T-helper 2 cell treated with Interferon-gamma antibody and Interleukin-4, amounts not matched to agents 5 μg/mL and 100 μg/mL, for 36 hours (primary cell): ENCODE measurements at regions not wholly inside any gene's neighbourhood (a gene's known extent, or its start where the extent isn't known, plus 50 kb on each side); places are given as distances from the start of the nearest gene placed in this dataset.
"Not testable (repeated sequence)": the region's sequence is repeated elsewhere in the genome, so short reads cannot be mapped to it uniquely, and the experiment has no call there.

Experiments used
- DNase-seq: peaks from one replicate; pipeline ENCODE4 v3.0.0; 2021; ENCODE audit warnings: low spot score
- H3K27ac Mint-ChIP-seq: one replicate; pipeline ENCODE4 v1.8.0; 2021; ENCODE audit warnings: mild to moderate bottlenecking, mixed read lengths
- H3K27me3 Mint-ChIP-seq: one replicate; pipeline ENCODE4 v1.8.0; 2021; ENCODE audit warnings: low read depth, mixed read lengths
- H3K36me3 Mint-ChIP-seq: one replicate; pipeline ENCODE4 v1.8.0; 2021; ENCODE audit warnings: low read depth, mixed read lengths
- H3K4me1 Mint-ChIP-seq: one replicate; pipeline ENCODE4 v1.8.0; 2021; ENCODE audit warnings: low read depth, mixed read lengths
- H3K4me3 Mint-ChIP-seq: one replicate; pipeline ENCODE4 v1.8.0; 2022; ENCODE audit warnings: mild to moderate bottlenecking, moderate library complexity, mixed read lengths
- H3K9me3 Mint-ChIP-seq: one replicate; pipeline ENCODE4 v1.8.0; 2021; ENCODE audit warnings: mixed read lengths

DNA sequence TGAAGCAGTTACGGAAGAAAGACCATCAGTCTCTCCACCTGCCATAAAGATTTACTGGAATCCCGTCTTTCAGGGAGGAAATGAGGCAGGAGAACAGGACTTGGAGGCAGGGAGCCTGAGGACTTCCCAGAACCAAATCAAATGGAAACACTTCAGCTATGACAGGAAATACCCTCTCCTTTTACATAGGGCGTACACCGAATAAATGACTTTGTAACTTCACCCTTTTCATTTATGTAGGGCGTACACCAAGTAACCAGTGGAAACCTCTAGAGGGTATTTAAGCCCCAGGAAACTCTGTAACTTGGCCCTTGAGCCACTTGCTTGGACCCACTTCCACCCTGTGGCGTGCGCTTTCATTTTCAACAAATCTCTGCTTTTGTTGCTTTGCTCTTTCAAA is 218.3 kb upstream of the SLC39A10 start:
- H3K4me3 Mint-ChIP-seq: no peak overlapping the region
- peaks cover 8% of the 10 kb centered on the region for H3K4me1 Mint-ChIP-seq
- no peak for DNase-seq
- H3K27ac Mint-ChIP-seq: no peak overlapping the region
- H3K36me3 Mint-ChIP-seq: peaks cover 28% of the 10 kb centered on the region
- no peaks in the 10 kb centered on the region for H3K27me3 Mint-ChIP-seq
- peaks cover 53% of the 10 kb centered on the region for H3K9me3 Mint-ChIP-seq

DNA sequence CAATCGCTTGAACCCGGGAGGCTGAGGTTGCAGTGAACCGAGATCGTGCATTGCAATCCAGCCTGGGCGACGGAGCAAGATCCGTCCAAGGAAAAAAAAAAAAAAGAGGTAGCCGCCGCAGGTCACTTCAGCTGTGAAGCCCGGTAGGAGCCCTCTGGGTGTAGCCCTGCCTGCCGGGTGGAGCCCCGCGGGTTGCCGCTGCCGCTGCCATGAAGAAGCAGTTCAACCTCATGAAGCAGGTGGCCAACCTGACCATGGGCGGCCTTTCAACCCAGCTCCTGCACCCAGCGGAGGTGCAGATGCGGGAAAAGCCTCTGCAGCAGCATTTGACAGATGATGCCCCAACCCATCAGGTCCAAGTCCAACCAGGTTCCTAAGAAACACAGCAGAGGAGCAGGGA is 219.5 kb upstream of the SLC39A10 start:
- H3K27me3 Mint-ChIP-seq: no peaks in the 10 kb centered on the region
- H3K27ac Mint-ChIP-seq: no peak overlapping the region
- H3K9me3 Mint-ChIP-seq: peaks cover 51% of the 10 kb centered on the region
- H3K4me1 Mint-ChIP-seq: peaks cover 7% of the 10 kb centered on the region
- H3K4me3 Mint-ChIP-seq: no peak overlapping the region
- no peak for DNase-seq
- H3K36me3 Mint-ChIP-seq: peaks cover 24% of the 10 kb centered on the region

DNA sequence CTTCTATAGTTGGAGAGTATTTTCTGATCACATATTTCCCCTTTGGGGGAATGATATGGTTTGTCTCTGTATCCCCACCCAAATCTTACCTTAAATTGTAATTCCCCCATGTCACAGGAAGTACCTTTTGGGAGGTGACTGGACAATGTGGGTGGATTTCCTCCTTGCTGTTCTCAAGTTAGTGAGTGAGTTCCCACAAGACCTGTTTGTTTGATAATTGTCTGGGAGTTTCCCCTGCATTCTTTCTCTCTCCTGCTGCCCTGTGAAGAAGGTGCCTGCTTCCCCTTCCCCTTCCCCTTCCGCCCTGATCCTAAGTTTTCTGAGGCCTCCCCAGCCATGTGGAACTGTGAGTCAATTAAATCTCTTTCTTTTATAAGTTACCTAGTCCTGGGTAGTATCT is 222.7 kb upstream of the SLC39A10 start:
- H3K27me3 Mint-ChIP-seq: no peaks in the 10 kb centered on the region
- peaks cover 37% of the 10 kb centered on the region for H3K9me3 Mint-ChIP-seq
- no peak overlapping the region for H3K4me3 Mint-ChIP-seq
- H3K27ac Mint-ChIP-seq: no peak overlapping the region
- H3K4me1 Mint-ChIP-seq: peaks cover 9% of the 10 kb centered on the region
- DNase-seq: no peak
- H3K36me3 Mint-ChIP-seq: peaks cover 3% of the 10 kb centered on the region

DNA sequence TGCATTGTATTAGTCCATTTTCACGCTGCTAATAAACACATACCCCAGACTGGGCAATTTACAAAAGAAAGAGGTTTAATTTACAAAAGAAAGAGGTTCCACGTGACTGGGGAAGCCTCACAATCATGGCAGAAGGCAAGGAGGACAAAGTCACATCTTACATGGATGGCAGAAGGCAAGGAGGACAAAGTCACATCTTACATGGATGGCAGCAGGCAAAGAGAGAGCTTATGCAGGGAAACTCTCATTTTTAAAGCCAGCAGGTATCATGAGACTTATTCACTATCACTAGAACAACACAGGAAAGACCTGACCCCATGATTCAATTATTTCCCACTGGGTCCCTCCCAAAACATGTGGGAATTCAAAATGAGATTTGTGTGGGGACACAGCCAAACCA is 223.3 kb upstream of the SLC39A10 start:
- DNase-seq, H3K36me3 Mint-ChIP-seq, H3K4me1 Mint-ChIP-seq, H3K4me3 Mint-ChIP-seq, H3K27me3 Mint-ChIP-seq, H3K27ac Mint-ChIP-seq: not testable (repeated sequence)
- H3K9me3 Mint-ChIP-seq: peaks cover 31% of the 10 kb centered on the region

DNA sequence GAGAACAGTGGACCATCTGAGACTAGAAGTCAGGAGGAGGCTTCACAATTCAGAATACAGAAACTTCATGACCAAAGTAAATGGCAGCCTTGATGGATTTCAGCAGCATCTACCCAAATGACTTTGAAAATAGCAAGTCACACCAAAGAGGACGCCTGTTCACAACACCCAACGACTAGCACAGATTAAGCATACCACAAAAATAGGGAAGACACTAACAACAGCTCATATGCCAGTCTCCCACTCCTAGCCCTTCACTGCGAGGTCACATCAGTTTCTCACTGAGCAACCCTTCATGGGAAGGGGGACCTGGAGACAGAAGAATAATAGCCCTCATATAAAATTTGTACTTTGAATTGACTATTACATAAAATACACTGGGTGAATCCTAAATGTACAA is 228.4 kb upstream of the SLC39A10 start:
- H3K27ac Mint-ChIP-seq: no peak overlapping the region
- H3K27me3 Mint-ChIP-seq: no peaks in the 10 kb centered on the region
- H3K9me3 Mint-ChIP-seq: peaks cover 12% of the 10 kb centered on the region
- peaks cover 4% of the 10 kb centered on the region for H3K4me1 Mint-ChIP-seq
- DNase-seq: no peak
- no peaks in the 10 kb centered on the region for H3K36me3 Mint-ChIP-seq
- H3K4me3 Mint-ChIP-seq: no peak overlapping the region

DNA sequence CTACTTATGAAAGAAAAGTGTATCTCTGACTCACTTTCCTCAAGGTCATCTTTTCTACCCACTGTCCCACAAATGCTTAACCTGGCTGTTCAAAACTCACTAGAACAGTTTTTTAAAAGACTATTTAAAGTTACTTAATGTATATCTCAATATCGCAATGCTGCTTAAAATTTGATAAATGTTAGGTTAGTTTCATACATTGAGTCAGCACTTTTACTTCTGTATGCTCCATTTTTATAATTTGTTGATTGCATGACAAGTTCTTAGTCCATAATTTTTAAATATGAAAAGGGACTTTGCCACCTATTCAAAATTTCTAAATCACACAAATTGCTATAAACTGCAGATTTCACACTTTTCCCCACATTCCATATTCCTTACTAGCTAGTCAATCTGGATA is 231.7 kb upstream of the SLC39A10 start:
- DNase-seq: no peak
- Mint-ChIP-seq H3K4me3 (no peak overlapping the region), H3K27ac (no peak overlapping the region), H3K4me1 (no peaks in the 10 kb centered on the region), H3K9me3 (no peaks in the 10 kb centered on the region), H3K27me3 (no peaks in the 10 kb centered on the region), H3K36me3 (no peaks in the 10 kb centered on the region)

DNA sequence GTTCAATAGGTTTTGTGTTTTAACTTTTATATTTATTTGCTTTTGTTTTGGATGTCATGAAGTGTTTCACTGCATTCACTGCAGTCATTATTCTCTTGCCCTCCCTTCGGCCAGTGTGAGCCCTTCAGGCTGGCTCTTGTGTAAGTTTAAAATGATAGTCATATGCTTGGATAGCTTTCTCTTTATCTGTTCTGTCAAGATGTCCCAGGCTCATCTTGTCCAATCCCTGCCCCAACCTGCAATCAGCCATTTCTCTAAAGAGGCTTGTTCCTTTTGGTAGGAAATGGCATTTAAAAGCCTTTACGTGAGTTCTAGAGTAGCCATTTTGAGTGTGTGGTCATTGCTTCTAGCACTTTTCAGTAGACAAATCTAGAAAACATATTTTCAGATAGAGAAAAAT is 238.0 kb upstream of the SLC39A10 start:
- no peak overlapping the region for H3K27ac Mint-ChIP-seq
- H3K27me3 Mint-ChIP-seq: no peaks in the 10 kb centered on the region
- H3K36me3 Mint-ChIP-seq: no peaks in the 10 kb centered on the region
- no peaks in the 10 kb centered on the region for H3K4me1 Mint-ChIP-seq
- DNase-seq: no peak
- H3K9me3 Mint-ChIP-seq: no peaks in the 10 kb centered on the region
- no peak overlapping the region for H3K4me3 Mint-ChIP-seq

DNA sequence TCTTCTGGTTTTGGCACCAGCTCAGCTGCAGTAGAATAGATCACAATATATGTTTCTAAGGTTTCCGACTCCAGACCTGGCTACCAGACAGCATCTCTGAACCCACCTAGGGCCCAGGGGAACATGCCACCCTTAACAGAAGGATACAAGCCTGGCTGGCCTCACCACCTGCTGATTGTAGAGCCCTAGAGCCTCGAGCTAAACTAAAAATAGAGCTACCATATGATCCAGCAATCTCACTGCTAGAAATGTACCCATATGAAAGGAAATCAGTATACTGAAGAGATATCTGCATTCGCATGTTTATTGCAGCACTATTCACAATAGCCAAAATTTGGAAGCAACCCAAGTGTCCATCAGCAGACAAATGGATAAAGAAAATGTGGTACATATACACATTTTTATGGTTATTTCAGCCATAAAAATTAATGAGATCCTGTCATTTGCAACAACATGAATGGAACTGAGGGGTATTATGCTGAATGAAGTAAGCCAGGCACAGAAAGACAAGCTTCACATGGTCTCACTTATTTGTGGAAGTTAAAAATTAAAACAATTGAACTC is 242.4 kb upstream of the SLC39A10 start:
- Mint-ChIP-seq H3K27ac (no peak overlapping the region), H3K27me3 (no peaks in the 10 kb centered on the region), H3K36me3 (no peaks in the 10 kb centered on the region), H3K4me3 (no peak overlapping the region), H3K9me3 (no peaks in the 10 kb centered on the region), H3K4me1 (peaks cover 7% of the 10 kb centered on the region)
- DNase-seq: no peak

DNA sequence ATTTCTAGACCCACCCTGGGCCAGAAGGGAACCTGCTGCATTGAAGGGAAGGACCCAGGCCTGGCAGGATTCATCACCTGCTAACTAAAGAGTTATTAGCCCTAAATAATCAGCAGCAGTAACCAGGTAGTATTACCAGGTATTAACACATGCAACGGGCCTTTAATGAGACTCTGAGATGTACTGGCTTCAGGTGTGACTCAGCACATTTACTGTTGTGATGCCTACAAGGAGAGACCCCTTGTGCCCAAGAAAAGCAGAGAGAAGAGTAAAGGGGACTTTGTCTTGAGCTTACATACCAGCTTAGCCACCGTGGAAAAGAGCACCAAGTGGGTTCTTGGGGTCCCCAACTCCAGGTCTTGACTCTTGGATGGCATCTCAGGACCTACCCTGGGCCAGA is 243.1 kb upstream of the SLC39A10 start:
- Mint-ChIP-seq H3K27me3 (no peaks in the 10 kb centered on the region), H3K4me3 (no peak overlapping the region), H3K9me3 (no peaks in the 10 kb centered on the region), H3K27ac (no peak overlapping the region), H3K4me1 (peaks cover 7% of the 10 kb centered on the region), H3K36me3 (no peaks in the 10 kb centered on the region)
- DNase-seq: no peak

DNA sequence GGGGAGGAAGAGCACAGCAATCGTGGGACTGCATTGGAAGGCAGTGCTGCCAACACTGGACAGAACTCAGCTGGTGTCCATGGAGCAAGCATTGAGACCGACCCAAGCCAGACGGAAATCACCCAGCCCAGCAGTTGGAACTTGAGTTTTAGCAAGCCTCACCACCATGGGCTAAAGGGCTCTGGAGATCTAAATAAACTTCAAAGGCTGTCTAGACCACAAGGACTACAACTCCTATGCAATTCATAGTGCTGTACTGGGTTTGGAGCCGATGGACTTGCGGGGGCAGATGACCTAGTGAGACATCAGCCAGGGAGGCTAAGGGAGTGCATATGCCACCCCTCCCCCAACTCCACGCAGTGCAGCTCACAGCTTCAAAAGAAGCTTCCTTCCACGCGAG is 243.6 kb upstream of the SLC39A10 start:
- Mint-ChIP-seq H3K36me3 (no peaks in the 10 kb centered on the region), H3K27me3 (no peaks in the 10 kb centered on the region), H3K4me1 (peaks cover 10% of the 10 kb centered on the region), H3K27ac (no peak overlapping the region), H3K4me3 (no peak overlapping the region), H3K9me3 (no peaks in the 10 kb centered on the region)
- DNase-seq: no peak

DNA sequence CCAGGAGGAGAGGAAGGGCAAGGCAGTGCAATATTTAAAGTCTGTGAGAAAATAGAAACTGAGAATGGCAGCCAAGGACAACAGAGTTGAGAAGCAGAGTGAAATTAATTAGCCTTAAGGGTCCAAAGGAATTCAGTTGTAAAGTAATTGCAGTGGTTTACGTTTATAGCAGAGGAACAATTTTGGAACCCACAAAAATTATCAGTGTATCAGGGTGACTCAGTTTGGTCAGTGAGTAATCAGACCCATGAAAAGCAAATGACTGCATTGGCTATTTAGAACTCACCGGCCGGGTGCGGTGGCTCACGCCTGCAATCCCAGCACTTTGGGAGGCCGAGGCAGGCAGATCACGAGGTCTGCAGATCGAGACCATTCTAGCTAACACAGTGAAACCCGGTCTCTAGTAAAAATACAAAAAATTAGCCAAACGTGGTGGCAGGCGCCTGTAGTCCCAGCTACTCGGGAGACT is 245.8 kb upstream of the SLC39A10 start:
- no peaks in the 10 kb centered on the region for H3K27me3 Mint-ChIP-seq
- no peak overlapping the region for H3K4me3 Mint-ChIP-seq
- no peaks in the 10 kb centered on the region for H3K9me3 Mint-ChIP-seq
- peaks cover 27% of the 10 kb centered on the region for H3K4me1 Mint-ChIP-seq
- H3K27ac Mint-ChIP-seq: no peak overlapping the region
- peaks cover 1% of the 10 kb centered on the region for H3K36me3 Mint-ChIP-seq
- no peak for DNase-seq

DNA sequence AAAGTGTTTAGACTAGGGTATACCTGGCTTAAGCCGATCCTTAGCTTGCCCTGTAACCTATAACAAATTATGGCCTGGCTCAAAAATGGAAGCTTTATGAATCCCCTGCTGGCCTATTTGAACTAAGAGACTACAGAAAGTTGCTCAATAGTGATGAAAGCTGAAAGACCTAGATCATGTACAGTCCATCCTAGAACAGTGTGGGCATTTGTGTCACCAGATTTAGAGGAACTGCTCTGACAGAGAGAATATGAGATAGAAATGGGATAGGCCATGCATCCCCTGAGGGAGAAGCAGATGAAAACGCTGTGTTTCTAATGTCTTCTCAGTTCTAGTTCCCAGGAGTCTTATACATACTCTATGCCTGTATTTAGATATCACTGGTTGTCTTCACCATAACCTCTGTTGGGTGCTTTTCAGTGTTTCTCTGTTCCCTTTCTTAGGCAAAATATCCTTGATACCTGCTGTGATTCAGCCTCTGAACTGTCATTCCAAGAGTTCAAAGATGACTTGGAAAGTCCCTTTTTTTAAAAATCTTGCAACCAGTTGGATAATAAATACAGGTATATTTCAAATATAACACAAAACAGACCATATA is 246.9 kb upstream of the SLC39A10 start:
- H3K36me3 Mint-ChIP-seq: peaks cover 1% of the 10 kb centered on the region
- H3K9me3 Mint-ChIP-seq: no peaks in the 10 kb centered on the region
- H3K4me1 Mint-ChIP-seq: peaks cover 30% of the 10 kb centered on the region
- DNase-seq: no peak
- H3K27ac Mint-ChIP-seq: no peak overlapping the region
- no peaks in the 10 kb centered on the region for H3K27me3 Mint-ChIP-seq
- no peak overlapping the region for H3K4me3 Mint-ChIP-seq

DNA sequence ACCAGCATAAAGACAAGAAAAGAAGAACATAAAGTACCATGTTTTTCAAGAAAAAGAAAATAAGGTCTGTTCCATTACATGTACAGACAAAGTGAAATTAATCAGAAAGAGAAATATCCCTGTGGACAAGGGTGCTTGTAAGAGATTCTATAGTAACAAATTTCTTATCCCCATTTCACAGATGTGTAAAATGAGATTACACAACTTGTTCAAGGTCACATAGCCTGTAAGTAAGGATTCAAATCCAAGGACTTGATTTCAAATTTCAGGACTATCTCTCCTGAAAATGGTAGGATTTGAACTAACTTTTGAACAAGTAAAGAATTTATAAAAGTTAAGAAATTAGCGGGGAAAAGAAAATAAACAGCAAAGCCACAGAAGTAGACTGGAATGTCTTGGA is 248.2 kb upstream of the SLC39A10 start:
- Mint-ChIP-seq H3K9me3 (peaks cover 1% of the 10 kb centered on the region), H3K4me1 (peaks cover 32% of the 10 kb centered on the region), H3K36me3 (peaks cover 1% of the 10 kb centered on the region), H3K27ac (no peak overlapping the region), H3K27me3 (no peaks in the 10 kb centered on the region), H3K4me3 (no peak overlapping the region)
- DNase-seq: no peak

DNA sequence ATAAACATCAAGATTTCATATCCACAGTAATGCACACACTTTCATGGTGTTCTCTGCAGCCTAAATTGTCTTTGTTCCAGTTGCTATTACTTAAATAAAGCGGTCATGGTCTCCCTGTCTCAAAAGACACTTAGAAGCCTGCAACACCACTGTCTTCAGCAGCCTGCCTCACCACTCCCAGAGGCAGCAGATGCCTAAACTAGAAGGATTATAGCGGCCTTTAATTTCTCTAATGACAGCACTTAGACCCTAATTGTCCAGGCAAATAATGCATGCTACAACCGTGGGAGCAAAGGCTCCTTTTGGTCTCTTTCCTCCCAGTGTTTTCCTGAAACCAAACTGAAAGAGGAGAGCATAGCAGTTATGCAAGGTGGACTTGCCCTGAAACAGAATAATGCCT is 248.8 kb upstream of the SLC39A10 start:
- no peaks in the 10 kb centered on the region for H3K27me3 Mint-ChIP-seq
- H3K4me3 Mint-ChIP-seq: no peak overlapping the region
- H3K4me1 Mint-ChIP-seq: peaks cover 30% of the 10 kb centered on the region
- H3K9me3 Mint-ChIP-seq: peaks cover 3% of the 10 kb centered on the region
- H3K36me3 Mint-ChIP-seq: peaks cover 2% of the 10 kb centered on the region
- H3K27ac Mint-ChIP-seq: no peak overlapping the region
- no peak for DNase-seq

DNA sequence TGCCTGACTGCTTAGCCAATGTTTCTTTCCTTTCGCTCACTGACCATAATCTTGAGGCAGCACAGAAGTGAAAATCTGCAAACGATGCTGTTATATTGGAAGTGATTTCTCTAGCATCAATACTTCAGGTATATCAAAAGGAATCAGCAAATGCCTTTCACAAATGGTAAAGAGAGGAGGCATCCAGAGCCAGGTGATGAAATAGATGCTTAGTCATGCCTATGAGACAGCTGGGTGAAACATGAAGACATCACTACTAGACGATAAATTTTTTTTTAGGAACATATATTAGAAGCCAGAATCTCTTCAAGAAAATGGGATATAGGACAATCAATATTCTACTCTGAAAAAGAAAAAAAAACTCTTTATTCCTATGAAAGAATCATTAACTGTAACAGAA is 249.2 kb upstream of the SLC39A10 start:
- peaks cover 3% of the 10 kb centered on the region for H3K9me3 Mint-ChIP-seq
- no peak for DNase-seq
- peaks cover 30% of the 10 kb centered on the region for H3K4me1 Mint-ChIP-seq
- H3K4me3 Mint-ChIP-seq: no peak overlapping the region
- H3K27me3 Mint-ChIP-seq: no peaks in the 10 kb centered on the region
- peaks cover 3% of the 10 kb centered on the region for H3K36me3 Mint-ChIP-seq
- no peak overlapping the region for H3K27ac Mint-ChIP-seq
